B cell (primary cell): ENCODE measurements at regions not wholly inside any gene's neighbourhood (a gene's known extent, or its start where the extent isn't known, plus 50 kb on each side); places are given as distances from the start of the nearest gene placed in this dataset.

Experiments
- CTCF ChIP-seq: fragments of 200-600 bp; IDR thresholded peaks from one replicate; pipeline ENCODE4 v1.8.0; 2022; ENCODE audit warnings: antibody characterized with exemption, mild to moderate bottlenecking
- EZH2 ChIP-seq: IDR thresholded peaks from 2 replicates; pipeline ENCODE4 v1.6.1; 2012; ENCODE audit warnings: borderline replicate concordance, low read depth, mild to moderate bottlenecking, moderate library complexity, low read length; ENCODE audit not compliant: insufficient read depth, poor library complexity, severe bottlenecking

GRCh38 chr5:35308421-35308820, 78.1 kb upstream of the PRLR start:
- TF ChIP-seq CTCF (no peak), EZH2 (no peak)
